Embryonic facial prominence (tissue), 1 donor: ENCODE measurements at regions not wholly inside any gene's neighbourhood (a gene's known extent, or its start where the extent isn't known, plus 50 kb on each side); places are given as distances from the start of the nearest gene placed in this dataset.
"Not testable (repeated sequence)": the region's sequence is repeated elsewhere in the genome, so short reads cannot be mapped to it uniquely, and the experiment has no call there.

Experiments used
- DNase-seq: peaks from one replicate; pipeline ENCODE4 v3.0.0-alpha.2; 2016; ENCODE audit errors: extremely low spot score

DNA sequence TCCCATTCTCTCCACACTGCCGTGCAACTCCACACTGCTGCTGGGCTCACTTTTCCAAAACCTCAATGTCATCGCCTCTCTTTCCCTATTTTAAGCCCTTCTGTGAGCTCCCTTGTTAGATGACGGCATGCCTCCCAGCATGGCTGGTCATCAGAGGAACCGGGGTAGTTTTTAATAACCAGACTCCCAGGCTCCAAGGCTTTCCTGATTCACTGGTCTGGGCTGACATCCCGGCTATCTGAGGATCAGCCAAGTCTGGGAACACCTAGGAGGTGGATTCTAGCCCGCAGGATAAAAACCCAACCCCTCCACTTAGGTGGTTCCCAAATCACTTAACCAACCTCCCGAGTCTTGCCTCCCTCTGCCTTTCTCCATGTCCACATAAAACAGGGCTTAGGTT, 295.4 kb upstream of the FZD8 start:
- DNase-seq, result no peak

DNA sequence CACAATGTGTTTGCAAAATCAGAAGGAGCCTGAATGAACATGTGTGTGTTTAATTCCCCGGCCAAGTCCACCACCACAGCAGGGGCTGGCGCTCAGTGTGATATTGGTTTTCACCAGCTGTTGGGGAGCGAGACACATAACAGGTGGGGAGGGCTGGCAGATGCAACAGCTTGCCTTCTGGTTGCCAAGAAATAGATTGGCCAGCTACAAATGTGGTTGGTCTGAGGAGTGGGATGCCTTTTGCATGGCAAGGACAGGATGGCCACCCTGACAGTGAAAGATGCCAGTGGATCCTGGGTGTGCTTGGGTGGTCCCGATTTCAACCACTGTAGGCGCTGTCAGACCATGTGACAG, 292.5 kb upstream of the FZD8 start:
- no peak for DNase-seq

GRCh38 chr10:35933940-35934641, 292.0 kb upstream of the FZD8 start:
- no peak for DNase-seq

DNA sequence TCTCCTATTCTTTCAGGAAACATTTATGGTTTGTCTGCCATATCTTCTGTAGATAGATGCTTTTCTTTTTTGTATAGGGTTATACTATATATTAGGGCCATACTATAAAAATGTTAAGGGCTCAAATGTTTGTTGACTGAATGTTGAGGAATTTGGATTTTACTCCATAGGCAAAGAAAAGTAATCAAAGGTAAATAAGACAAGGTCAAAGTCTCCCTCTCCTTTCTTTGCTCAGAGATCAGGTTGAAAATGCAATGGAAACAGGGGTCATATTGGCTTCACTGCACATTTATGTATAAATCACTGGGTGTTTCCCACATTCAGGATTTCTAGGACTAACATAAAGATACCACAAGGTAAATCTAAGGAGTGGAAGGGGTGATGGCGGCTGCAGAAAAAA, 291.4 kb upstream of the FZD8 start:
- no peak for DNase-seq

GRCh38 chr10:35929962-35930361, 287.9 kb upstream of the FZD8 start:
- DNase-seq, result not testable (repeated sequence)

DNA sequence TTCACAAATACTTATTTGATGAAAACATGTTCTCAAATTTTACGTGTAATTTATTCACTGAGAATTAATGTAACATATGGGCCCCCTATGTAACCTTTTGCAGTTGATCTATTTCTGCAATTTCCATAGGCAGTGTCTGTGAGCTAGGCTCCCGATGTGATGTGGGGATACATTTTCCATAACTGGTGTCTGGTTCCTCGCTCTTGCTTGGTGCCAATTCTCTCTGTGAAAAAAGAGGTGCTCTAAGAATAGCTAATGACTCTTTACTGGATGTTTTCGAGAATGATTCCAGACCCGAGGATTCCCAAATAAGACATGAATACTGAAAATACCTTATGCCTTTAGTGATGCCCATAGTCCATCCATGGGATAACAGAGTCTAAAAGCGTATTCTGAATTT, 286.7 kb upstream of the FZD8 start:
- DNase-seq, result no peak

DNA sequence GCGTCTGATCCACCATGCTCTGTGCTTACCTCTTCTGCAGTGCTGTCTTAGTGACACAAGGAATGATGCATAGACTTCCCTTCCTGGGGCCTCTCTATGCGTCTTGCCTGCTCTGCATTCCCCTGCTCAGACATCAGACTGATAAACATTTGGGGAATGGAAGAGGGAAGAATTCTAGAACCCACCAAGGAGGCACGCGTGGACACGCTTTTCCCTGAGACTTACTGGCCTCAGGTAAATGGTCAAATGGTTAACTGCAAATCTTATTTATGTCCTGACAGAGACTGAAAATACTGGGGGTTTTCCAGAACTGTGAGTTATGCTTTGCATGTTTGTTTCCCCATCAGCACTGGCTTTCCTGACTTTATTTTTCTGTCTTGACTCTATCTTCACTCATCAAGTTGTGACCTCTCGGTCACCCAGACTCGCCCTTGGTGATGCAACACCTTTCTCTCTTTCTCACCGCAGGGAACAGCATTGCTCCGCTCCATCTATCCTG, 285.9 kb upstream of the FZD8 start:
- no peak for DNase-seq

GRCh38 chr10:35927341-35927740, 285.2 kb upstream of the FZD8 start:
- DNase-seq, result no peak

DNA sequence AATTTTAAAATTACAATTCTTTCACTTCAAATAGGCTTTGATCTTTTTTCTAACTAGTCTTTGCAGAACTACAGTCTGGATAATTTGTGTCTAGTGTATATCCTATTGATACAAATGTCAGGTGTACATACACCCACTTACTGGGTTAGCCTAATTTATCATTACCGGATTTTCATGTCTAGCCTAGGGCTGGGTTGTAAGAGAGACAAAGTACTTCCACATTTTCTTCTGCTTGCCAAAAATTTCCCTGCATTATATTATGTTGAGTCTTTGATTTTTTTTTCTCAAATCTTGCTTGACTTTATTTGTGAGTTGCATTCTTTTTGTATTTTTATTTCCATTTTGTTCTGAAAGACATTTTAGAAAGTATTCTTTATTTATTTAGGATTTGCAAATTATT, 284.8 kb upstream of the FZD8 start:
- DNase-seq, result no peak

DNA sequence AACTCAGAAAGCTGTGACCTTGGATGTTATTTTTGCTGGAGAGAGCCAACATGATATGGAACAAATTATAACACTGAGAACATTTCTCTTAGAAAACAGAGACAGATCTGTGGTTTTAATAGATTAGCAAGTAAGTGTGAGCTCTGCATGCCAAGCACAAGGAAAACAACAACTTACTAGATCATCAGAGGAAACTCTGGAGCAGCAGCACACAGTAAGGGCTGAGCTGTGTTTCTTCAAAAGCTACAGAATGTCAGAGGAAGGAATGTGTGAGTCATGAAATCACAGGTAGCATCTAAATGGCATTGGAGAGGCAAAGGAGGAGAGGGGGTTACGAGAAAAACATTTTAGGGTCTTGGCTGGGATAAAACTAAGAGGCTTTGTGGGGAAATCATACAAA, 283.4 kb upstream of the FZD8 start:
- no peak for DNase-seq

DNA sequence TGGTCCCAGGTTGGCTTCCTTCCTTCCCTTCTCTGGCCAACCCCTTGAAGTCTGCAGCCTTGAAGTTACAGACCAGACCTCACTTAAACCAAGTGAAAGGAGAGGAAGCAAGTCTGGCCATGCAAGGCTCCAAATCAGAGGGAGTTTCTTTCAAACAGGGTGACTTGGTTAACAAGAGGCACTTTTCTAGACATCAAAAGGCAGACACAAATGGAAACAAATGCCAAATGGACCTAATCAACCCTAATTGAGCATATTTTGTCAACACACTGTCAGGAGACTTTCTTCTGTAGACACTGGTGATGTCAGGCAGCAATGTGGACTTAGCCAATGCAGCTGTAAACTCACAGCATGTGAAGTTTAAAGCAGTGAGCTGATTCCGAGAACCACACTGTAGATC, 282.7 kb upstream of the FZD8 start:
- no peak for DNase-seq

- no peak for DNase-seq
These were observed 280.9 kb upstream of the FZD8 start for GRCh38 chr10:35922876-35923600.

DNA sequence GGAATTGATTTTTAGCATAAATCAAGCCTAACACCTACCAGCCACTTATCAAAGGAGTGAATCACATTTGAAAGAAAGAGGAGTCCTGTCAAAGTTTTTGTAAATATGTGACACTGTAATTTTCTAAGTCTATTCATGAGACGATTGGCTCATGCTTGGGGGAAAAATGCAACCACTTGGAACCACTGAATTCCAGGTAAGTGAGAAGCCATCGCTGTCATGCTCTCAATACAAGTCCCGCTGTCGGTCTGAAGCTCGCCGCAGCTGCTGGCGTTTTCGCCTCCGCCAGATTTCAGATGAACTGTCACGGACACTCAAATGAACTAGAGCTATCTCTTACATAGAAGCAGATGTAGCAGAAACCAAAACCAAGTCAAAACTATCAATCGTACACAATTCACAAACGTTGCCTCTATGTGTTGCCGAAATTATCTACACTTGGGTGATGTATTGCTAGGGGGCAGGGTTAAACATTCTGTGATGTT, 279.8 kb upstream of the FZD8 start:
- no peak for DNase-seq

- no peak for DNase-seq
These were observed 274.7 kb upstream of the FZD8 start for GRCh38 chr10:35916791-35917190.

DNA sequence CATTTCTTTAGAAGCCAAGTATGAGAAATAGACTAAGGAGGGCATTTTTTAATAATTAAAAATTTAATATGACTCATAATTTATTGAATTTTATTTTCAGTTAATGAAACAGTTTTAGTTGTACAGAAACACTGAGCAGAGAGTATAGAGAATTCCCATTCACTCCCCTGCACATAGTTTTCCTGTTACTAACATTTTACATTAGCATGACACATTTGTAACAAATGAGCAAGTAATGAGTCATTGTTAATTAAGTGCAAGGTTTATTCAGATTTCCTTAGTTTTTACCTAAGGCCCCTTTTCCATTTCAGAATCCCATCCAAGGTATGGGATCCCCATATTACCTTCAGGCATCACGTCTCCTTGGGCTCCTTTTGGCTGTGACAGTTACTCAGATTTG, 271.5 kb upstream of the FZD8 start:
- DNase-seq, result no peak

DNA sequence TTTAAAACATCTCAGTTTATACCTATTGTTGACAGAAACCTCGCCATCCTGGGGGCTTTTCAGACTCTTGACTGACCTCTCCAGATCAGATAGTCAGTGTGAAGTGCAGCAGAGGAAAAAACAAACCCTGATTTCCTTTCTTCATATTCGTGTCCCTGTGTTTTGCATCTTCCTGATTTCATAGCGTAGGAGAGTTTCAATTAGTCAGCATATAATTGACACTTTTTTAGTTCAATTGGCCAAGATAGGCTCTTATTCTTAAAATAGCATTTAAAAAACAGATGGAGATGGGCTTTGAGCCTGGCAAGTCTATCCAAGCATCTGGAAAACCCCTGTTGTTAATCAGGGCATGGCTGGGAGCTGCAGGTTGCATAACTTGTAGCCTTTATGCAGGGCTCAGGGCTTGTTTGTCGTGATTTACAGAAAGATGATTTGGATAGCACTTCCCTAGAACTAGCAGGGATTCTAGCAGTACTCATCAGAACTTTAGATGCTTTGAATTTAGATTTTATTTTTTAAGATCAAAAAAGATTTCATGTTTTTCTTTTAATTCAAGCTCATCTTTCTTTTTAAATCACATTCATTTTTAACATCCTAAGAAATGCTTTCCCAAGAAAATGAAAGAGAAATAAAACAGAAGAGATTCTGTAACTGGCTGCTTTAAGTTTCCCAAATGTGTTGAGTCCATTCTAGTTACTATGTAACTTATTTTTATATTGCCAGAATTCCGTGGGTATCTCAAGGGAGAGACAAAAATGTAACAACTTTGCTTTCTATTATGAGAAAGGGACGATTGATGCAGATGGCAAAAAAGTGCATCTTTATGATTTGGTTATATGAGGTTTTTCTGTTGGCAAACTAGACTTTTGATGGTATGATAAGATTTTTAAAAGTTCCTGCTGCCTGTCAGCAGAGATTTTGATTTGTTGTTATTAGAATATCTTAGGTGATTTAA, 270.8 kb upstream of the FZD8 start:
- DNase-seq, result no peak

DNA sequence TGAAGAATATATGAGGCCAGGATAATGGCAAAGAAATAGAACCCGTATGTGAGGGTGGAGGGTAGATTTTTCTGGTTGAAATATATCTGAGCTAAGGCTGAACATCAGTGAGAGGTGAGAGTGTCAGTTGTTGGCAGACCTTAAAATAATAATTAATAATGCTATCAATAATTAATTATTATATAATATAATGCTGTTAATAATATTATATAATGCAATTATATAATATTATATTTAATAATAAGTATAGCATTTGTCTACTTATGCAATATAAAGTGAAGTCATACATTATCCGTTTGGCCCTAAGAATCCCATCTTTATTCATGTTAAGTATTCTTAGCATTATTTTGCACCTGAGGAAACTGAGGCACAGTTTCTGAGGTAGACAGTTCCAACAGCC, 269.9 kb upstream of the FZD8 start:
- no peak for DNase-seq

DNA sequence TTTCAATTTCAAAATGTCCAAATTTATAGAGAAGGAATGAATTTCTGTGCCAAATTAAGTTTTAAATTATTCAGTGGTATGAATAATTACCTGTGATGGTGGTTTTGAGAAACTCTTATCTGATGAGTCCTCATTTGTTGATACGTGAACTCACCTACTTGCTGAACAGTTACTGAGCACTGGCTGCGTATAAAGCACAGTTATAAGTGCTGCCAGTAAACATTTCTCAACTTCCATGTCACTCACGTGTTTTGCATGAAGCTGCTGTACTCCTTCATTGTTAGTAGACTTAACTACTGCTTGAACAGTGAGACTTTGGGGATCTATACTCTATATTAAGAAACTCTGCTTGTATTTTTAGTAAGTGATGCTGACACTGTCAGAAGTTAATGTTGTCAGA, 269.1 kb upstream of the FZD8 start:
- no peak for DNase-seq

DNA sequence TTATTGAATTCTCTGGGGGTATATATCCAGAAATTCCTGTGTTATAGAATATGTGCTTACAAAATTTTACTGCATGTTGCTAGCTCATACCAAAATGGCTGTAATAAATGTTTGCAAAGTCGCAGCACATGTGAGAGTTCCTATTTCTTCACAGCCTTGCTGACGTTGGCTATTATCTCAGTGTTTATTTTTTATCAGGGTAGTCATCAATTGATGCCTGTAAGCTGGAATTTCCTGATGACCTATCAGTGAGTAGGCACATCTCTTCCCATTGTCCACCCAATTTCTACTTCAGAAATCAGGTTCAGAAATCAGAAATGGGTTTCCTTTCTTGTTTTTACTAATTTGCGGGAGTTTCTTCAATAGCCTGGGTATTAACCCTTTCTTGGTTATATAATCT, 268.1 kb upstream of the FZD8 start:
- no peak for DNase-seq

- DNase-seq, result no peak
These were observed 267.1 kb upstream of the FZD8 start for GRCh38 chr10:35909121-35909720.

DNA sequence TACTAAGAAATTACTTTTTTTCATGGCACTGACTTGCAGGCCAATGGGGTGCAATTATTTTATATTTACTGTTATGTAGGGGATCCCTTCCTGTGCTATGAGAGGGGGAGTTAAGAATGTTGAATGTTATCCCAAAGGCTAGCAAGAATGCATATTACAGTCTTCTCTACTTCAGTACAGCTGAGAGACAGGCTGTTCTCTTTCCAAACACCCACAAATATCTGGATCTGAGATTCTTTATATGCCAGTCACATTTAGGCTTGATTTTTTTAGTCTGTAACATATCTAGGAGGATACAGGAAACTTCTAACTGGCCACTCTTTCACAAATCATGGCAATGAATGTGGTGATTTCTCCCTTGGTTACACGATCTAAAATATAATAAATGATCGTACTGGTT, 266.4 kb upstream of the FZD8 start:
- no peak for DNase-seq

GRCh38 chr10:35907548-35907947, 265.5 kb upstream of the FZD8 start:
- no peak for DNase-seq
